ENCODE measurements at regions not wholly inside any gene's neighbourhood (a gene's known extent, or its start where the extent isn't known, plus 50 kb on each side); places are given as distances from the start of the nearest gene placed in this dataset.

- Histone ChIP-seq H4K5ac (ENCODE audit: low read depth, low read length) (no peak overlapping the region), H3K9me1 (ENCODE audit: insufficient read depth, low read length) (no peaks in the 10 kb centered on the region), H3K36me3 (ENCODE audit: control insufficient read depth, insufficient read depth, low read length) (no peaks in the 10 kb centered on the region), H4K8ac (ENCODE audit: low read depth in 2 of 2, low read length in 2 of 2) (no peak overlapping the region), H3K4me2 (ENCODE audit: low read depth, low read length) (no peak overlapping the region), H3K4me1 (ENCODE audit: control insufficient read depth, insufficient read depth, low read length) (no peaks in the 10 kb centered on the region), H4K91ac (ENCODE audit: insufficient read depth, low read depth, low read length) (no peak overlapping the region), H3K18ac (ENCODE audit: low read depth, low read length) (no peak overlapping the region), H2AK9ac (replicated peaks; ENCODE audit: low read depth, low read length, poor library complexity) (no peak overlapping the region), H3K56ac (ENCODE audit: extremely low read depth, insufficient read depth, low read length) (no peak overlapping the region), H2BK120ac (ENCODE audit: low read depth, low read length) (no peak overlapping the region), H2BK5ac (ENCODE audit: low read depth, low read length, poor library complexity, severe bottlenecking) (no peak overlapping the region), H3K9me3 (ENCODE audit: control insufficient read depth, insufficient read depth, low read length) (no peaks in the 10 kb centered on the region), H3K27me3 (ENCODE audit: control insufficient read depth, insufficient read depth, low read length) (no peaks in the 10 kb centered on the region), H2AFZ (replicated peaks; ENCODE audit: low read length, poor library complexity) (no peak overlapping the region), H2BK15ac (ENCODE audit: low read depth, low read length) (no peak overlapping the region), H3K23ac (ENCODE audit: low read depth, low read length) (no peak overlapping the region), H3K4me3 (ENCODE audit: insufficient read depth, low read depth, low read length) (no peak overlapping the region), H3K27ac (ENCODE audit: insufficient read depth, low read length) (no peak overlapping the region), H2AK5ac (ENCODE audit: low read depth, low read length) (no peak overlapping the region), H2BK20ac (ENCODE audit: low read depth, low read length) (no peak overlapping the region), H3K14ac (replicated peaks; ENCODE audit: low read depth, low read length) (no peak overlapping the region), H3K9ac (ENCODE audit: low read depth, low read length) (no peak overlapping the region), H4K20me1 (ENCODE audit: insufficient read depth, low read length) (no peaks in the 10 kb centered on the region), H3K4ac (ENCODE audit: low read depth, low read length) (no peak overlapping the region), H3K79me1 (ENCODE audit: low read depth in 1 of 2, low read length in 2 of 2) (no peaks in the 10 kb centered on the region)
- DNase-seq (no peak), ATAC-seq (ENCODE audit: low read depth) (no peak)
- no TSS peak for BruUV-seq (replicated peaks)
- TF ChIP-seq MAFK (IDR thresholded peaks at IDR 0.05; ENCODE audit: low read depth, low read length) (no peak), NFE2L2 (IDR thresholded peaks at IDR 0.05; ENCODE audit: low read depth, low read length) (no peak), CHD1 (IDR thresholded peaks at IDR 0.05; ENCODE audit: low read depth, low read length) (no peak)
- WGBS, 2 experiments (ENCODE audit: extremely low coverage in 2 of 2, insufficient read length in 1 of 2), result no CpG with 5 or more reads among the region's 8 CpGs
- in situ Hi-C loops (cut with MboI; ENCODE audit: low sequenced_read_pairs) (no loop called here), dilution Hi-C loops (cut with HindIII; ENCODE audit: low sequenced_read_pairs, unreplicated experiment) (no loop called here), intact Hi-C loops (cut with micrococcal nuclease) (no loop called here)
- POLR2A ChIA-PET (ENCODE audit: unreplicated experiment), result no interaction called here
- CTCF ChIA-PET, result interaction anchor here (0.6 kb wide), 1 partner anchor 1112 kb away, joined by 3 read pairs; no protein-coding TSS in a partner anchor
These were observed 1372.9 kb downstream of the TECRL start for GRCh38 chr4:63036159-63036866.

Measured in IMR-90 (cell line).